ENCODE measurements at regions not wholly inside any gene's neighbourhood (a gene's known extent, or its start where the extent isn't known, plus 50 kb on each side); places are given as distances from the start of the nearest gene placed in this dataset.

DNA sequence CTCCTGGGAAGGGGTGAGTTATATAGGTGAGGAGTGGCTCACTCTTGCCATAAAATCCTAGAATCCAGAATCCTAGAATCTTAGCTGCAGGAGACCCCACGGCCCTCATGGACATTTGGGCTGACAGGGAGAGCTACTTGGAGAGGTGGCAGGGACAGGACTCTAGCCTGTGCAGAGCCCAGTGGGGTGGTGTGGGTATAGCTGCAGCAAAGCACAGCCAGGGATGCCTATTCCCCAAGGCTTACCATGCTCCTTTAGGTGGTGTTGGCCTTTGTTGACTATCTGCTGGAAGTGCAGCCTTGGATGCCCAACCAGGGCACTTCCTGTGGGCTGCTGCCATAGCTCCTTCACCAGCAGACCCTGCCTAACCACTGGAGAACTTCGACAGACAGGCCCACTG lies 70.0 kb upstream of the PTPN3 start:
- TF ChIP-seq, protein P1, sequence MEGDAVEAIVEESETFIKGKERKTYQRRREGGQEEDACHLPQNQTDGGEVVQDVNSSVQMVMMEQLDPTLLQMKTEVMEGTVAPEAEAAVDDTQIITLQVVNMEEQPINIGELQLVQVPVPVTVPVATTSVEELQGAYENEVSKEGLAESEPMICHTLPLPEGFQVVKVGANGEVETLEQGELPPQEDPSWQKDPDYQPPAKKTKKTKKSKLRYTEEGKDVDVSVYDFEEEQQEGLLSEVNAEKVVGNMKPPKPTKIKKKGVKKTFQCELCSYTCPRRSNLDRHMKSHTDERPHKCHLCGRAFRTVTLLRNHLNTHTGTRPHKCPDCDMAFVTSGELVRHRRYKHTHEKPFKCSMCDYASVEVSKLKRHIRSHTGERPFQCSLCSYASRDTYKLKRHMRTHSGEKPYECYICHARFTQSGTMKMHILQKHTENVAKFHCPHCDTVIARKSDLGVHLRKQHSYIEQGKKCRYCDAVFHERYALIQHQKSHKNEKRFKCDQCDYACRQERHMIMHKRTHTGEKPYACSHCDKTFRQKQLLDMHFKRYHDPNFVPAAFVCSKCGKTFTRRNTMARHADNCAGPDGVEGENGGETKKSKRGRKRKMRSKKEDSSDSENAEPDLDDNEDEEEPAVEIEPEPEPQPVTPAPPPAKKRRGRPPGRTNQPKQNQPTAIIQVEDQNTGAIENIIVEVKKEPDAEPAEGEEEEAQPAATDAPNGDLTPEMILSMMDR (IDR thresholded peaks at IDR 0.05 in 4 of 5, conservative IDR thresholded peaks at IDR 0.05 in 1 of 5), result no peak
- no peak for TF ChIP-seq POLR2A (IDR thresholded peaks at IDR 0.05)

Data from gastrocnemius medialis (tissue), 4 donors.